Glutamatergic neuron (in vitro differentiated cells): ENCODE measurements at regions not wholly inside any gene's neighbourhood (a gene's known extent, or its start where the extent isn't known, plus 50 kb on each side); places are given as distances from the start of the nearest gene placed in this dataset.

ENCODE experiments used
- DNase-seq: peaks from one replicate; pipeline ENCODE4 v3.0.0; 2022
- H3K27ac Mint-ChIP-seq: one replicate; pipeline ENCODE4 v1.8.0; 2020; ENCODE audit warnings: mild to moderate bottlenecking, mixed read lengths, inconsistent platforms; ENCODE audit not compliant: unreplicated experiment
- H3K27me3 Mint-ChIP-seq: one replicate; pipeline ENCODE4 v1.8.0; 2020; ENCODE audit warnings: mild to moderate bottlenecking, moderate library complexity, mixed read lengths, inconsistent platforms; ENCODE audit not compliant: unreplicated experiment
- H3K36me3 Mint-ChIP-seq: one replicate; pipeline ENCODE4 v1.8.0; 2020; ENCODE audit warnings: mild to moderate bottlenecking, mixed read lengths, inconsistent platforms; ENCODE audit not compliant: unreplicated experiment
- H3K4me1 Mint-ChIP-seq: one replicate; pipeline ENCODE4 v1.8.0; 2020; ENCODE audit warnings: mild to moderate bottlenecking, low read depth, mixed read lengths, inconsistent platforms; ENCODE audit not compliant: unreplicated experiment
- H3K4me3 Mint-ChIP-seq: one replicate; pipeline ENCODE4 v1.8.0; 2020; ENCODE audit warnings: mild to moderate bottlenecking, mixed read lengths, inconsistent platforms; ENCODE audit not compliant: unreplicated experiment
- H3K9me3 Mint-ChIP-seq: one replicate; pipeline ENCODE4 v1.8.0; 2020; ENCODE audit warnings: mild to moderate bottlenecking, moderate library complexity, mixed read lengths, inconsistent platforms; ENCODE audit not compliant: unreplicated experiment
- CTCF ChIP-seq: fragments of 200-600 bp; sonication (generic); IDR thresholded peaks from one replicate; pipeline ENCODE4 v1.5.0; 2021; ENCODE audit not compliant: partially characterized antibody, unreplicated experiment

- H3K36me3 Mint-ChIP-seq: peaks cover 5% of the 10 kb centered on the region
- H3K4me1 Mint-ChIP-seq: no peaks in the 10 kb centered on the region
- no peak for TF ChIP-seq CTCF
- H3K27me3 Mint-ChIP-seq: peaks cover 1% of the 10 kb centered on the region
- no peak overlapping the region for H3K4me3 Mint-ChIP-seq
- no peak for DNase-seq
- no peaks in the 10 kb centered on the region for H3K9me3 Mint-ChIP-seq
- H3K27ac Mint-ChIP-seq: peak overlapping the region; percentile 8
Observed at GRCh38 chr16:73355981-73356380, 308.1 kb upstream of the ZFHX3 start.

- no peak for TF ChIP-seq CTCF
- no peaks in the 10 kb centered on the region for H3K9me3 Mint-ChIP-seq
- no peak overlapping the region for H3K27ac Mint-ChIP-seq
- DNase-seq: no peak
- H3K4me1 Mint-ChIP-seq: peaks cover 3% of the 10 kb centered on the region
- H3K27me3 Mint-ChIP-seq: peaks cover 3% of the 10 kb centered on the region
- H3K36me3 Mint-ChIP-seq: peaks cover 5% of the 10 kb centered on the region
- no peak overlapping the region for H3K4me3 Mint-ChIP-seq
Observed at GRCh38 chr16:73354434-73354833, 306.5 kb upstream of the ZFHX3 start.

- no peak for TF ChIP-seq CTCF
- H3K4me1 Mint-ChIP-seq: peaks cover 3% of the 10 kb centered on the region
- no peaks in the 10 kb centered on the region for H3K36me3 Mint-ChIP-seq
- no peaks in the 10 kb centered on the region for H3K9me3 Mint-ChIP-seq
- DNase-seq: peak; percentile 28
- peaks cover 3% of the 10 kb centered on the region for H3K27me3 Mint-ChIP-seq
- H3K27ac Mint-ChIP-seq: no peak overlapping the region
- no peak overlapping the region for H3K4me3 Mint-ChIP-seq
Observed at GRCh38 chr16:73350707-73351452, 303.0 kb upstream of the ZFHX3 start.

GRCh38 chr16:73347500-73348375 is 299.8 kb upstream of the ZFHX3 start:
- no peak overlapping the region for H3K27ac Mint-ChIP-seq
- H3K4me3 Mint-ChIP-seq: no peak overlapping the region
- no peak for DNase-seq
- peaks cover 3% of the 10 kb centered on the region for H3K4me1 Mint-ChIP-seq
- no peaks in the 10 kb centered on the region for H3K36me3 Mint-ChIP-seq
- H3K27me3 Mint-ChIP-seq: peaks cover 2% of the 10 kb centered on the region
- no peaks in the 10 kb centered on the region for H3K9me3 Mint-ChIP-seq
- TF ChIP-seq CTCF: no peak

GRCh38 chr16:73339821-73340220 is 291.9 kb upstream of the ZFHX3 start:
- no peaks in the 10 kb centered on the region for H3K9me3 Mint-ChIP-seq
- H3K27ac Mint-ChIP-seq: no peak overlapping the region
- no peaks in the 10 kb centered on the region for H3K27me3 Mint-ChIP-seq
- no peaks in the 10 kb centered on the region for H3K36me3 Mint-ChIP-seq
- TF ChIP-seq CTCF: no peak
- H3K4me1 Mint-ChIP-seq: no peaks in the 10 kb centered on the region
- no peak overlapping the region for H3K4me3 Mint-ChIP-seq
- no peak for DNase-seq
